HUDEP-2 (cell line): ENCODE measurements at regions not wholly inside any gene's neighbourhood (a gene's known extent, or its start where the extent isn't known, plus 50 kb on each side); places are given as distances from the start of the nearest gene placed in this dataset.
"Not testable (repeated sequence)": the region's sequence is repeated elsewhere in the genome, so short reads cannot be mapped to it uniquely, and the experiment has no call there.

ENCODE experiments used
- DNase-seq, 76 experiments: peaks; one replicate each; lab custom pipeline; 2025; ENCODE audit not compliant: unreplicated experiment in 76 of 76; lab: John Stamatoyannopoulos, UW

GRCh38 chr4:155025762-155026457, 182.5 kb upstream of the NPY2R start:
- peak in 44 of 76 experiments; percentile 3 to 57 (median 25) for DNase-seq

GRCh38 chr4:155026715-155027114, 181.7 kb upstream of the NPY2R start:
- DNase-seq = no peak

- DNase-seq = no peak
These were observed 175.8 kb upstream of the NPY2R start for GRCh38 chr4:155032521-155033229.

- no peak for DNase-seq
These were observed 174.8 kb upstream of the NPY2R start for GRCh38 chr4:155033604-155034003.

- no peak for DNase-seq
These were observed 171.4 kb upstream of the NPY2R start for GRCh38 chr4:155037031-155037430.

- no peak for DNase-seq
These were observed 170.0 kb upstream of the NPY2R start for GRCh38 chr4:155038459-155038858.

- DNase-seq = no peak
These were observed 169.3 kb upstream of the NPY2R start for GRCh38 chr4:155039162-155039561.

GRCh38 chr4:155040031-155040430, 168.4 kb upstream of the NPY2R start:
- no peak for DNase-seq

GRCh38 chr4:155042014-155042413, 166.4 kb upstream of the NPY2R start:
- DNase-seq = peak in 42 of 76 experiments; percentile 1 to 88 (median 58)

GRCh38 chr4:155044251-155044650, 164.2 kb upstream of the NPY2R start:
- not testable (repeated sequence) for DNase-seq

- DNase-seq = peak in 1 of 76 experiments; percentile 6
These were observed 160.7 kb upstream of the NPY2R start for GRCh38 chr4:155047755-155048154.

- not testable (repeated sequence) for DNase-seq
These were observed 154.4 kb upstream of the NPY2R start for GRCh38 chr4:155054042-155054441.

GRCh38 chr4:155060419-155060818, 148.0 kb upstream of the NPY2R start:
- DNase-seq = no peak

- DNase-seq = no peak
These were observed 147.6 kb upstream of the NPY2R start for GRCh38 chr4:155060873-155061272.

GRCh38 chr4:155062948-155063347, 145.5 kb upstream of the NPY2R start:
- DNase-seq = peak in 73 of 76 experiments; percentile 9 to 97 (median 79)

- DNase-seq = not testable (repeated sequence)
These were observed 143.5 kb upstream of the NPY2R start for GRCh38 chr4:155064934-155065333.

- DNase-seq = no peak
These were observed 141.6 kb upstream of the NPY2R start for GRCh38 chr4:155066871-155067270.

GRCh38 chr4:155071962-155072361, 136.5 kb upstream of the NPY2R start:
- no peak for DNase-seq

GRCh38 chr4:155072417-155072816, 136.0 kb upstream of the NPY2R start:
- DNase-seq = no peak

- no peak for DNase-seq
These were observed 134.6 kb upstream of the NPY2R start for GRCh38 chr4:155073852-155074251.

- no peak for DNase-seq
These were observed 132.1 kb upstream of the NPY2R start for GRCh38 chr4:155076256-155076785.
